MM.1S (cell line): ENCODE measurements at regions not wholly inside any gene's neighbourhood (a gene's known extent, or its start where the extent isn't known, plus 50 kb on each side); places are given as distances from the start of the nearest gene placed in this dataset.

Experiments
- DNase-seq: peaks from one replicate; pipeline ENCODE4 v3.0.0-alpha.2; 2015
- H2AFZ ChIP-seq: fragments of 300-600 bp; sonication (generic); 2 replicates; pipeline ENCODE4 v1.6.0; 2016; ENCODE audit warnings: antibody characterized with exemption, low read length
- H3F3A ChIP-seq: fragments of 300-600 bp; sonication (generic); 2 replicates; pipeline ENCODE4 v1.6.1; 2016; ENCODE audit warnings: mild to moderate bottlenecking, antibody characterized with exemption, low read length, moderate library complexity, mixed read lengths; ENCODE audit not compliant: insufficient read depth
- H3K27ac ChIP-seq: fragments of 300-600 bp; sonication (generic); 2 replicates; pipeline ENCODE4 v1.5.1; 2016; ENCODE audit warnings: mild to moderate bottlenecking, low read length
- H3K27me3 ChIP-seq: fragments of 300-600 bp; sonication (generic); replicated peaks from 2 replicates; pipeline ENCODE4 v1.6.0; 2016; ENCODE audit warnings: low read length; ENCODE audit not compliant: insufficient read depth
- H3K36me3 ChIP-seq: fragments of 300-600 bp; sonication (generic); replicated peaks from 2 replicates; pipeline ENCODE4 v1.6.1; 2016; ENCODE audit warnings: mild to moderate bottlenecking, low read length, mixed read lengths; ENCODE audit not compliant: insufficient read depth
- H3K4me1 ChIP-seq: fragments of 300-600 bp; sonication (generic); 2 replicates; pipeline ENCODE4 v1.6.1; 2016; ENCODE audit warnings: low read length, mixed read lengths
- H3K4me2 ChIP-seq: fragments of 300-600 bp; sonication (generic); 2 replicates; pipeline ENCODE4 v1.6.0; 2016; ENCODE audit warnings: low read depth, low read length
- H3K4me3 ChIP-seq: fragments of 300-600 bp; sonication (generic); 2 replicates; pipeline ENCODE4 v1.5.1; 2016; ENCODE audit warnings: low read length, mixed read lengths
- H3K79me2 ChIP-seq: fragments of 300-600 bp; sonication (generic); 2 replicates; pipeline ENCODE4 v1.6.1; 2016; ENCODE audit warnings: mixed run types, low read length, mixed read lengths
- H3K9ac ChIP-seq: fragments of 300-600 bp; sonication (generic); 2 replicates; pipeline ENCODE4 v1.6.1; 2016; ENCODE audit warnings: low read length, mixed read lengths
- H3K9me2 ChIP-seq: fragments of 300-600 bp; sonication (generic); replicated peaks from 2 replicates; pipeline ENCODE4 v1.6.1; 2016; ENCODE audit warnings: mild to moderate bottlenecking, low read length, mixed read lengths; ENCODE audit not compliant: insufficient read depth
- H3K9me3 ChIP-seq: fragments of 300-600 bp; sonication (generic); replicated peaks from 2 replicates; pipeline ENCODE4 v1.6.1; 2016; ENCODE audit warnings: mild to moderate bottlenecking, low read length, mixed read lengths; ENCODE audit not compliant: insufficient read depth
- H4K20me1 ChIP-seq: fragments of 300-600 bp; sonication (generic); 2 replicates; pipeline ENCODE4 v1.6.1; 2016; ENCODE audit warnings: mild to moderate bottlenecking, low read length, moderate library complexity, mixed read lengths; ENCODE audit not compliant: insufficient read depth
- EZH2 ChIP-seq: fragments of 300-600 bp; sonication (generic); optimal IDR thresholded peaks from 2 replicates; pipeline ENCODE3; 2017; ENCODE audit warnings: low read depth, mild to moderate bottlenecking, antibody characterized with exemption, low read length, mixed read lengths
- EZH2phosphoT487 ChIP-seq: fragments of 300-600 bp; sonication (generic); IDR thresholded peaks from 2 replicates; pipeline ENCODE4 v1.6.1; 2018; ENCODE audit warnings: antibody characterized with exemption, low read length
- TF ChIP-seq, protein P1 (sequence below): fragments of 300-600 bp; sonication (generic); IDR thresholded peaks from 2 replicates; pipeline ENCODE4 v1.5.1; 2016; ENCODE audit warnings: antibody characterized with exemption, low read length, mixed read lengths

- no peaks in the 10 kb centered on the region for H3K36me3 ChIP-seq
- TF ChIP-seq, protein P1, sequence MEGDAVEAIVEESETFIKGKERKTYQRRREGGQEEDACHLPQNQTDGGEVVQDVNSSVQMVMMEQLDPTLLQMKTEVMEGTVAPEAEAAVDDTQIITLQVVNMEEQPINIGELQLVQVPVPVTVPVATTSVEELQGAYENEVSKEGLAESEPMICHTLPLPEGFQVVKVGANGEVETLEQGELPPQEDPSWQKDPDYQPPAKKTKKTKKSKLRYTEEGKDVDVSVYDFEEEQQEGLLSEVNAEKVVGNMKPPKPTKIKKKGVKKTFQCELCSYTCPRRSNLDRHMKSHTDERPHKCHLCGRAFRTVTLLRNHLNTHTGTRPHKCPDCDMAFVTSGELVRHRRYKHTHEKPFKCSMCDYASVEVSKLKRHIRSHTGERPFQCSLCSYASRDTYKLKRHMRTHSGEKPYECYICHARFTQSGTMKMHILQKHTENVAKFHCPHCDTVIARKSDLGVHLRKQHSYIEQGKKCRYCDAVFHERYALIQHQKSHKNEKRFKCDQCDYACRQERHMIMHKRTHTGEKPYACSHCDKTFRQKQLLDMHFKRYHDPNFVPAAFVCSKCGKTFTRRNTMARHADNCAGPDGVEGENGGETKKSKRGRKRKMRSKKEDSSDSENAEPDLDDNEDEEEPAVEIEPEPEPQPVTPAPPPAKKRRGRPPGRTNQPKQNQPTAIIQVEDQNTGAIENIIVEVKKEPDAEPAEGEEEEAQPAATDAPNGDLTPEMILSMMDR: no peak
- TF ChIP-seq EZH2: no peak
- TF ChIP-seq EZH2phosphoT487: no peak
- no peaks in the 10 kb centered on the region for H3K79me2 ChIP-seq
- no peak overlapping the region for H3K4me3 ChIP-seq
- peak overlapping the region; percentile 90 for H3K27ac ChIP-seq
- H3K9me3 ChIP-seq: no peaks in the 10 kb centered on the region
- H2AFZ ChIP-seq: no peak overlapping the region; the same call in 1 of the 2 replicates
- no peaks in the 10 kb centered on the region for H3K9me2 ChIP-seq
- H3K4me2 ChIP-seq: peak overlapping the region; percentile 93; the same call in 1 of the 2 replicates
- peaks cover 34% of the 10 kb centered on the region for H3F3A ChIP-seq
- peak; percentile 25 for DNase-seq
- H3K4me1 ChIP-seq: peaks cover 46% of the 10 kb centered on the region
- peak overlapping the region; percentile 52; the same call in 1 of the 2 replicates for H3K9ac ChIP-seq
- no peaks in the 10 kb centered on the region for H4K20me1 ChIP-seq
- no peaks in the 10 kb centered on the region for H3K27me3 ChIP-seq
Measured at GRCh38 chr3:44185396-44185915, 56.2 kb upstream of the TOPAZ1 start.

DNA sequence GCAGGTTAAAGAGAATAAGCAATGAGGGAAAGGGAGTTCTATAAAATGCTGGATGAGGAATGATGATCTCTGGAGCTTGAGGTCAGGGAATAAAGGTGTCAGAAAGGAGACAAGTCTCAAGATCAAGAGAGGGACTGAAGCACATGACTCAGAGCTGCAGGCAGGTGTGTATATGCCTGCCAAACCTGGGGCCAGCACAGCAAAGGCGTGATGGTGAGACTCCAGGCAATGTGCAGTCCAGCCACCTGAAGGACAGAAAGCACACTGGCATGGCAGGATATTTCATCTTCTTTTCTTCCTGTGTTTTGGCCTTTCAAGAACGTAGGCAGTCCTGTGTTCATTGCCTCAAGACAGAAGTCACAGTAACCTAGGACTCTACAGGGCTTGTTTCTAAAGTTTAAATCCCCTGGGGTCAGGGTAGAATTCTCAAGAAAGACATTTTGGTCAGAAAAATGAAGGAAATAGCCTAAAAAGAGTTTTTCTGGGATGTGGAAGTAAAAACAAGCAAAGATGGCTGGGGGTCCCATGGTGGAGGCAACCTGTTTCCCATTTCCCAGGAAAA, 55.5 kb upstream of the TOPAZ1 start:
- Histone ChIP-seq H3K4me2 (peak overlapping the region; percentile 93; the same call in 1 of the 2 replicates), H3K4me1 (peaks cover 46% of the 10 kb centered on the region)

GRCh38 chr3:44186712-44187111, 55.0 kb upstream of the TOPAZ1 start:
- Histone ChIP-seq H3K4me3 (no peak overlapping the region), H3K4me2 (peak overlapping the region; percentile 40; the same call in 1 of the 2 replicates), H3K79me2 (no peaks in the 10 kb centered on the region), H4K20me1 (no peaks in the 10 kb centered on the region), H3F3A (peaks cover 34% of the 10 kb centered on the region), H3K9me2 (no peaks in the 10 kb centered on the region), H2AFZ (peak overlapping the region; percentile 24; the same call in 1 of the 2 replicates), H3K27me3 (no peaks in the 10 kb centered on the region), H3K4me1 (peaks cover 46% of the 10 kb centered on the region), H3K36me3 (no peaks in the 10 kb centered on the region), H3K27ac (peak overlapping the region; percentile 90; the same call in 1 of the 2 replicates), H3K9me3 (no peaks in the 10 kb centered on the region), H3K9ac (peak overlapping the region; percentile 2; the same call in 1 of the 2 replicates)
- DNase-seq: no peak
- TF ChIP-seq EZH2phosphoT487 (no peak), EZH2 (no peak)
- TF ChIP-seq, protein P1: no peak

More for the DNA sequence above, 55.5 kb upstream of the TOPAZ1 start:
- TF ChIP-seq, protein P1: no peak
- TF ChIP-seq EZH2phosphoT487 (no peak), EZH2 (no peak)
- Histone ChIP-seq H3F3A (peaks cover 34% of the 10 kb centered on the region), H3K27ac (peak overlapping the region; percentile 90), H3K36me3 (no peaks in the 10 kb centered on the region), H3K27me3 (no peaks in the 10 kb centered on the region), H3K9me3 (no peaks in the 10 kb centered on the region), H4K20me1 (no peaks in the 10 kb centered on the region), H2AFZ (peak overlapping the region; percentile 24; the same call in 1 of the 2 replicates), H3K4me3 (no peak overlapping the region), H3K9me2 (no peaks in the 10 kb centered on the region), H3K79me2 (no peaks in the 10 kb centered on the region), H3K9ac (peak overlapping the region; percentile 5; the same call in 1 of the 2 replicates)
- peak; percentile 43 for DNase-seq
